Neural cell (in vitro differentiated cells): ENCODE measurements at regions not wholly inside any gene's neighbourhood (a gene's known extent, or its start where the extent isn't known, plus 50 kb on each side); places are given as distances from the start of the nearest gene placed in this dataset.

Source experiments
- H2AFZ ChIP-seq: fragments of 200-600, 300-800 bp; sonication (generic), shearing (Covaris generic); 2 replicates; pipeline ENCODE4 v1.6.0; 2014; ENCODE audit warnings: low read depth, mild to moderate bottlenecking, antibody characterized with exemption, low read length, moderate library complexity
- H3F3A ChIP-seq: fragments of 200-600 bp; shearing (Covaris generic); 2 replicates; pipeline ENCODE4 v1.6.1; 2016; ENCODE audit warnings: mild to moderate bottlenecking, moderate library complexity, mixed read lengths, antibody characterized with exemption, low read length; ENCODE audit not compliant: insufficient read depth, poor library complexity, severe bottlenecking
- H3K27ac ChIP-seq: fragments of 200-600, 300-800 bp; sonication (generic), shearing (Covaris generic); 2 replicates; pipeline ENCODE4 v1.5.1; 2014; ENCODE audit warnings: mild to moderate bottlenecking, low read length, moderate library complexity
- H3K27me3 ChIP-seq: fragments of 300-800, 200-600 bp; sonication (generic), shearing (Covaris generic); 2 replicates; pipeline ENCODE4 v1.6.0; 2014; ENCODE audit warnings: mild to moderate bottlenecking, low read depth, low read length, moderate library complexity; ENCODE audit not compliant: insufficient read depth
- H3K36me3 ChIP-seq: fragments of 300-800, 200-600 bp; sonication (generic), shearing (Covaris generic); 2 replicates; pipeline ENCODE4 v1.5.1; 2014; ENCODE audit warnings: mild to moderate bottlenecking, antibody characterized with exemption, low read length, moderate library complexity; ENCODE audit not compliant: insufficient read depth
- H3K4me2 ChIP-seq: fragments of 300-800, 200-600 bp; sonication (generic), shearing (Covaris generic); 2 replicates; pipeline ENCODE4 v1.6.0; 2014; ENCODE audit warnings: mild to moderate bottlenecking, low read length
- H3K4me3 ChIP-seq: fragments of 300-800, 200-600 bp; sonication (generic), shearing (Covaris generic); 2 replicates; pipeline ENCODE4 v1.5.1; 2014; ENCODE audit warnings: mild to moderate bottlenecking, low read length, moderate library complexity
- H3K79me2 ChIP-seq: fragments of 200-600 bp; shearing (Covaris generic); replicated peaks from 2 replicates; pipeline ENCODE4 v1.6.0; 2014; ENCODE audit warnings: mild to moderate bottlenecking, low read length, moderate library complexity; ENCODE audit not compliant: insufficient read depth
- H3K9ac ChIP-seq: fragments of 300-800, 200-600 bp; sonication (generic), shearing (Covaris generic); 2 replicates; pipeline ENCODE4 v1.6.1; 2016; ENCODE audit warnings: mild to moderate bottlenecking, low read length, mixed read lengths
- H3K9me2 ChIP-seq: fragments of 200-600 bp; shearing (Covaris generic); 2 replicates; pipeline ENCODE4 v1.6.1; 2016; ENCODE audit warnings: mild to moderate bottlenecking, low read length, mixed read lengths; ENCODE audit not compliant: insufficient read depth
- H3K9me3 ChIP-seq: fragments of 200-600, 300-800 bp; sonication (generic), shearing (Covaris generic); 2 replicates; pipeline ENCODE4 v1.6.1; 2016; ENCODE audit warnings: mild to moderate bottlenecking, mixed run types, low read length, moderate library complexity, mixed read lengths
- H4K20me1 ChIP-seq: fragments of 200-600 bp; shearing (Covaris generic); 2 replicates; pipeline ENCODE4 v1.6.1; 2016; ENCODE audit warnings: mild to moderate bottlenecking, mixed run types; ENCODE audit not compliant: insufficient read depth
- CTCF ChIP-seq: fragments of 450-650 bp; IDR thresholded peaks from 2 replicates; pipeline ENCODE4 v1.5.1; 2014; ENCODE audit warnings: antibody characterized with exemption, mild to moderate bottlenecking, moderate library complexity; ENCODE audit not compliant: poor library complexity, severe bottlenecking
- EP300 ChIP-seq: fragments of 450-650 bp; conservative IDR thresholded peaks from 2 replicates; pipeline ENCODE4 v1.6.1; 2014; ENCODE audit warnings: antibody characterized with exemption, mild to moderate bottlenecking, moderate library complexity; ENCODE audit not compliant: poor library complexity, severe bottlenecking
- EZH2 ChIP-seq: fragments of 200-600, 300-800 bp; shearing (Covaris generic), sonication (generic); IDR thresholded peaks from 2 replicates; pipeline ENCODE4 v1.6.1; 2014; ENCODE audit warnings: antibody characterized with exemption, low read length, borderline replicate concordance, mild to moderate bottlenecking; ENCODE audit not compliant: insufficient read depth, poor library complexity, severe bottlenecking
- MXI1 ChIP-seq: fragments of 450-650 bp; conservative IDR thresholded peaks from 2 replicates; pipeline ENCODE4 v1.6.1; 2014; ENCODE audit warnings: antibody characterized with exemption, mild to moderate bottlenecking; ENCODE audit not compliant: poor library complexity, severe bottlenecking
- POLR2AphosphoS5 ChIP-seq: IDR thresholded peaks from 2 replicates; pipeline ENCODE4 v1.6.1; 2012
- RAD21 ChIP-seq: fragments of 450-650 bp; conservative IDR thresholded peaks from 2 replicates; pipeline ENCODE4 v1.6.1; 2014; ENCODE audit warnings: antibody characterized with exemption, mild to moderate bottlenecking, moderate library complexity
- REST ChIP-seq: IDR thresholded peaks from 2 replicates; pipeline ENCODE4 v1.6.1; 2012; ENCODE audit warnings: borderline replicate concordance
- SMC3 ChIP-seq: fragments of 450-650 bp; conservative IDR thresholded peaks from 2 replicates; pipeline ENCODE4 v1.6.1; 2014; ENCODE audit warnings: antibody characterized with exemption, mild to moderate bottlenecking, moderate library complexity; ENCODE audit not compliant: poor library complexity
- TAF1 ChIP-seq: IDR thresholded peaks from 2 replicates; pipeline ENCODE4 v1.6.1; 2012; ENCODE audit warnings: low read depth

GRCh38 chr15:31528846-31529245 lies 202.2 kb downstream of the KLF13 start:
- no peaks in the 10 kb centered on the region for H3F3A ChIP-seq
- TF ChIP-seq CTCF = no peak
- TF ChIP-seq TAF1 = no peak
- no peak for TF ChIP-seq EP300
- TF ChIP-seq EZH2 = no peak
- no peak for TF ChIP-seq SMC3
- TF ChIP-seq MXI1 = no peak
- no peak for TF ChIP-seq REST
- TF ChIP-seq RAD21 = no peak
- TF ChIP-seq POLR2AphosphoS5 = no peak
- H3K79me2 ChIP-seq = no peaks in the 10 kb centered on the region
- no peaks in the 10 kb centered on the region for H4K20me1 ChIP-seq
- H3K27me3 ChIP-seq = no peaks in the 10 kb centered on the region
- H3K4me2 ChIP-seq = no peak overlapping the region
- H3K9ac ChIP-seq = no peak overlapping the region
- no peaks in the 10 kb centered on the region for H3K9me3 ChIP-seq
- H3K27ac ChIP-seq = no peak overlapping the region
- no peaks in the 10 kb centered on the region for H3K36me3 ChIP-seq
- H2AFZ ChIP-seq = no peak overlapping the region
- no peak overlapping the region for H3K4me3 ChIP-seq
- no peaks in the 10 kb centered on the region for H3K9me2 ChIP-seq

- no peaks in the 10 kb centered on the region for H3K36me3 ChIP-seq
- H2AFZ ChIP-seq = no peak overlapping the region
- no peaks in the 10 kb centered on the region for H3K9me3 ChIP-seq
- TF ChIP-seq CTCF (no peak), SMC3 (no peak), REST (no peak), EZH2 (no peak)
- H3F3A ChIP-seq = no peaks in the 10 kb centered on the region
- H3K4me2 ChIP-seq = no peak overlapping the region
- no peaks in the 10 kb centered on the region for H4K20me1 ChIP-seq
- H3K9me2 ChIP-seq = no peaks in the 10 kb centered on the region
- no peaks in the 10 kb centered on the region for H3K79me2 ChIP-seq
- H3K4me3 ChIP-seq = no peak overlapping the region
- H3K27ac ChIP-seq = no peak overlapping the region
- H3K27me3 ChIP-seq = no peaks in the 10 kb centered on the region
- no peak overlapping the region for H3K9ac ChIP-seq
Measured at GRCh38 chr15:31537770-31538592, 211.3 kb downstream of the KLF13 start.
